KOPT-K1 (cell line): ENCODE measurements at regions not wholly inside any gene's neighbourhood (a gene's known extent, or its start where the extent isn't known, plus 50 kb on each side); places are given as distances from the start of the nearest gene placed in this dataset.
"Not testable (repeated sequence)": the region's sequence is repeated elsewhere in the genome, so short reads cannot be mapped to it uniquely, and the experiment has no call there.

Source experiments
- H3K27ac ChIP-seq: fragments of 200-600 bp; sonication (generic); 2 replicates; pipeline ENCODE4 v1.5.1; 2016; ENCODE audit warnings: antibody characterized with exemption, mild to moderate bottlenecking, low read depth, low read length; ENCODE audit not compliant: poor library complexity, severe bottlenecking
- H3K36me3 ChIP-seq: fragments of 200-600 bp; sonication (generic); 2 replicates; pipeline ENCODE4 v1.5.1; 2017; ENCODE audit warnings: antibody characterized with exemption, mild to moderate bottlenecking, low read length, moderate library complexity; ENCODE audit not compliant: insufficient read depth
- H3K9me3 ChIP-seq: fragments of 200-600 bp; sonication (generic); 2 replicates; pipeline ENCODE4 v1.5.1; 2017; ENCODE audit warnings: antibody characterized with exemption, low read length, mild to moderate bottlenecking; ENCODE audit not compliant: insufficient read depth, poor library complexity, severe bottlenecking

GRCh38 chr5:7244208-7244607 lies 151.7 kb upstream of the ADCY2 start:
- Histone ChIP-seq H3K9me3 (no peaks in the 10 kb centered on the region), H3K36me3 (no peaks in the 10 kb centered on the region), H3K27ac (no peak overlapping the region)

- H3K27ac ChIP-seq = no peak overlapping the region
- no peaks in the 10 kb centered on the region for H3K9me3 ChIP-seq
- no peaks in the 10 kb centered on the region for H3K36me3 ChIP-seq
Observed at GRCh38 chr5:7245121-7245651, 150.8 kb upstream of the ADCY2 start.

GRCh38 chr5:7246287-7246686 lies 149.7 kb upstream of the ADCY2 start:
- Histone ChIP-seq H3K9me3 (no peaks in the 10 kb centered on the region), H3K36me3 (no peaks in the 10 kb centered on the region), H3K27ac (no peak overlapping the region)

- H3K9me3 ChIP-seq = no peaks in the 10 kb centered on the region
- H3K36me3 ChIP-seq = no peaks in the 10 kb centered on the region
- no peak overlapping the region for H3K27ac ChIP-seq
Observed at GRCh38 chr5:7250004-7250403, 145.9 kb upstream of the ADCY2 start.

GRCh38 chr5:7250611-7251010 lies 145.3 kb upstream of the ADCY2 start:
- H3K9me3 ChIP-seq = no peaks in the 10 kb centered on the region
- H3K27ac ChIP-seq = no peak overlapping the region
- H3K36me3 ChIP-seq = no peaks in the 10 kb centered on the region

- Histone ChIP-seq H3K27ac (no peak overlapping the region), H3K36me3 (no peaks in the 10 kb centered on the region), H3K9me3 (no peaks in the 10 kb centered on the region)
Observed at GRCh38 chr5:7251132-7251531, 144.8 kb upstream of the ADCY2 start.

GRCh38 chr5:7261049-7261448 lies 134.9 kb upstream of the ADCY2 start:
- Histone ChIP-seq H3K9me3 (no peaks in the 10 kb centered on the region), H3K36me3 (no peaks in the 10 kb centered on the region), H3K27ac (no peak overlapping the region)

GRCh38 chr5:7261900-7262299 lies 134.0 kb upstream of the ADCY2 start:
- H3K9me3 ChIP-seq = no peaks in the 10 kb centered on the region
- H3K27ac ChIP-seq = no peak overlapping the region
- H3K36me3 ChIP-seq = no peaks in the 10 kb centered on the region

- not testable (repeated sequence) for H3K9me3 ChIP-seq, H3K27ac ChIP-seq, H3K36me3 ChIP-seq
Observed at GRCh38 chr5:7263398-7264015, 132.4 kb upstream of the ADCY2 start.

- not testable (repeated sequence) for H3K36me3 ChIP-seq, H3K9me3 ChIP-seq, H3K27ac ChIP-seq
Observed at GRCh38 chr5:7265776-7266175, 130.2 kb upstream of the ADCY2 start.

- not testable (repeated sequence) for H3K36me3 ChIP-seq, H3K9me3 ChIP-seq, H3K27ac ChIP-seq
Observed at GRCh38 chr5:7268722-7269121, 127.2 kb upstream of the ADCY2 start.

- Histone ChIP-seq H3K27ac (no peak overlapping the region), H3K9me3 (no peaks in the 10 kb centered on the region), H3K36me3 (no peaks in the 10 kb centered on the region)
Observed at GRCh38 chr5:7269591-7270274, 126.2 kb upstream of the ADCY2 start.

- no peaks in the 10 kb centered on the region for H3K9me3 ChIP-seq
- H3K27ac ChIP-seq = no peak overlapping the region
Observed at GRCh38 chr5:7271435-7272084, 124.4 kb upstream of the ADCY2 start.

GRCh38 chr5:7272408-7272965 lies 123.5 kb upstream of the ADCY2 start:
- no peak overlapping the region for H3K27ac ChIP-seq
- H3K36me3 ChIP-seq = no peaks in the 10 kb centered on the region
- no peaks in the 10 kb centered on the region for H3K9me3 ChIP-seq

More at GRCh38 chr5:7271435-7272084, 124.4 kb upstream of the ADCY2 start:
- no peaks in the 10 kb centered on the region for H3K36me3 ChIP-seq

- Histone ChIP-seq H3K9me3 (no peaks in the 10 kb centered on the region), H3K27ac (no peak overlapping the region), H3K36me3 (no peaks in the 10 kb centered on the region)
Observed at GRCh38 chr5:7274203-7274602, 121.7 kb upstream of the ADCY2 start.
